HEK293T (cell line): ENCODE measurements at regions not wholly inside any gene's neighbourhood (a gene's known extent, or its start where the extent isn't known, plus 50 kb on each side); places are given as distances from the start of the nearest gene placed in this dataset.

ENCODE experiments used
- FOXA1 ChIP-seq: fragments of 450-650 bp; IDR thresholded peaks from 2 replicates; pipeline ENCODE4 v1.6.1; 2016; ENCODE audit warnings: mild to moderate bottlenecking
- FOXK2 ChIP-seq: fragments of 450-650 bp; IDR thresholded peaks from 2 replicates; pipeline ENCODE4 v1.6.1; 2016; ENCODE audit warnings: mild to moderate bottlenecking
- L3MBTL2 ChIP-seq: fragments of 450-650 bp; conservative IDR thresholded peaks from 2 replicates; pipeline ENCODE4 v1.6.1; 2016; ENCODE audit warnings: mild to moderate bottlenecking

GRCh38 chr2:44834656-44835055, 106.8 kb upstream of the SIX3 start:
- TF ChIP-seq FOXA1, result no peak
- no peak for TF ChIP-seq L3MBTL2
- no peak for TF ChIP-seq FOXK2
